ENCODE measurements at regions not wholly inside any gene's neighbourhood (a gene's known extent, or its start where the extent isn't known, plus 50 kb on each side); places are given as distances from the start of the nearest gene placed in this dataset.

DNA sequence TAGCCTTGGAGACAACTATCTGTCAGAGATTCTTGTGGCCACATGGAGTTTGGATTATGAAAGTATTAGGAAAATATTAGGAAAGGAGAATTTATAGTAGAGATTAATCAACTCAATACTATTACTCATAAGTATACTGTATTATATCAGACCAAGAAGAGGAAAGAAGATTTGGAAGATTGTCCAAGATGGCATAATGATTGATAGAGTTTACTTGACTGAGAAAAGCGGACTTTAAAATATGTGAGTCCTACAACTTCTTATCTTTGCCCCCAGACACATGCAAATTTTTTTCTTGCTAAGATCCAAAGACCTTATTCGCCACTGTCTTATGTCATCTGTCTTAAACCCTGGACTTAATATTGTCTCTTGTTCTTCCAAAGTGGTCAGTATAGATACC lies 54.8 kb upstream of the SHISA3 start:
- TF ChIP-seq, protein P1, sequence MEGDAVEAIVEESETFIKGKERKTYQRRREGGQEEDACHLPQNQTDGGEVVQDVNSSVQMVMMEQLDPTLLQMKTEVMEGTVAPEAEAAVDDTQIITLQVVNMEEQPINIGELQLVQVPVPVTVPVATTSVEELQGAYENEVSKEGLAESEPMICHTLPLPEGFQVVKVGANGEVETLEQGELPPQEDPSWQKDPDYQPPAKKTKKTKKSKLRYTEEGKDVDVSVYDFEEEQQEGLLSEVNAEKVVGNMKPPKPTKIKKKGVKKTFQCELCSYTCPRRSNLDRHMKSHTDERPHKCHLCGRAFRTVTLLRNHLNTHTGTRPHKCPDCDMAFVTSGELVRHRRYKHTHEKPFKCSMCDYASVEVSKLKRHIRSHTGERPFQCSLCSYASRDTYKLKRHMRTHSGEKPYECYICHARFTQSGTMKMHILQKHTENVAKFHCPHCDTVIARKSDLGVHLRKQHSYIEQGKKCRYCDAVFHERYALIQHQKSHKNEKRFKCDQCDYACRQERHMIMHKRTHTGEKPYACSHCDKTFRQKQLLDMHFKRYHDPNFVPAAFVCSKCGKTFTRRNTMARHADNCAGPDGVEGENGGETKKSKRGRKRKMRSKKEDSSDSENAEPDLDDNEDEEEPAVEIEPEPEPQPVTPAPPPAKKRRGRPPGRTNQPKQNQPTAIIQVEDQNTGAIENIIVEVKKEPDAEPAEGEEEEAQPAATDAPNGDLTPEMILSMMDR (conservative IDR thresholded peaks at IDR 0.05; ENCODE audit: low read depth in 2 of 2) = no peak
- TF ChIP-seq POLR2AphosphoS5 (IDR thresholded peaks at IDR 0.05; ENCODE audit: low read depth) = no peak
- TF ChIP-seq EZH2phosphoT487 (IDR thresholded peaks at IDR 0.05; ENCODE audit: unreplicated experiment) = no peak
- no peak for TF ChIP-seq STAT1 (IDR thresholded peaks at IDR 0.05; ENCODE audit: unreplicated experiment)
- TF ChIP-seq ZNF331 (CRISPR knock-in tag; IDR thresholded peaks at IDR 0.05; ENCODE audit: low read depth) = no peak
- TF ChIP-seq, protein P2, sequence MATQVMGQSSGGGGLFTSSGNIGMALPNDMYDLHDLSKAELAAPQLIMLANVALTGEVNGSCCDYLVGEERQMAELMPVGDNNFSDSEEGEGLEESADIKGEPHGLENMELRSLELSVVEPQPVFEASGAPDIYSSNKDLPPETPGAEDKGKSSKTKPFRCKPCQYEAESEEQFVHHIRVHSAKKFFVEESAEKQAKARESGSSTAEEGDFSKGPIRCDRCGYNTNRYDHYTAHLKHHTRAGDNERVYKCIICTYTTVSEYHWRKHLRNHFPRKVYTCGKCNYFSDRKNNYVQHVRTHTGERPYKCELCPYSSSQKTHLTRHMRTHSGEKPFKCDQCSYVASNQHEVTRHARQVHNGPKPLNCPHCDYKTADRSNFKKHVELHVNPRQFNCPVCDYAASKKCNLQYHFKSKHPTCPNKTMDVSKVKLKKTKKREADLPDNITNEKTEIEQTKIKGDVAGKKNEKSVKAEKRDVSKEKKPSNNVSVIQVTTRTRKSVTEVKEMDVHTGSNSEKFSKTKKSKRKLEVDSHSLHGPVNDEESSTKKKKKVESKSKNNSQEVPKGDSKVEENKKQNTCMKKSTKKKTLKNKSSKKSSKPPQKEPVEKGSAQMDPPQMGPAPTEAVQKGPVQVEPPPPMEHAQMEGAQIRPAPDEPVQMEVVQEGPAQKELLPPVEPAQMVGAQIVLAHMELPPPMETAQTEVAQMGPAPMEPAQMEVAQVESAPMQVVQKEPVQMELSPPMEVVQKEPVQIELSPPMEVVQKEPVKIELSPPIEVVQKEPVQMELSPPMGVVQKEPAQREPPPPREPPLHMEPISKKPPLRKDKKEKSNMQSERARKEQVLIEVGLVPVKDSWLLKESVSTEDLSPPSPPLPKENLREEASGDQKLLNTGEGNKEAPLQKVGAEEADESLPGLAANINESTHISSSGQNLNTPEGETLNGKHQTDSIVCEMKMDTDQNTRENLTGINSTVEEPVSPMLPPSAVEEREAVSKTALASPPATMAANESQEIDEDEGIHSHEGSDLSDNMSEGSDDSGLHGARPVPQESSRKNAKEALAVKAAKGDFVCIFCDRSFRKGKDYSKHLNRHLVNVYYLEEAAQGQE (IDR thresholded peaks at IDR 0.05; ENCODE audit: unreplicated experiment) = no peak
- no peak for TF ChIP-seq EZH2 (IDR thresholded peaks at IDR 0.05; ENCODE audit: low read depth, unreplicated experiment)
- no peak for TF ChIP-seq CREB1 (CRISPR knock-in tag; IDR thresholded peaks at IDR 0.05; ENCODE audit: low read depth)
- no peak for TF ChIP-seq ZNF114 (CRISPR knock-in tag; IDR thresholded peaks at IDR 0.05)
- no peak for TF ChIP-seq JUNB (IDR thresholded peaks at IDR 0.05; ENCODE audit: unreplicated experiment)
- TF ChIP-seq, protein P3, sequence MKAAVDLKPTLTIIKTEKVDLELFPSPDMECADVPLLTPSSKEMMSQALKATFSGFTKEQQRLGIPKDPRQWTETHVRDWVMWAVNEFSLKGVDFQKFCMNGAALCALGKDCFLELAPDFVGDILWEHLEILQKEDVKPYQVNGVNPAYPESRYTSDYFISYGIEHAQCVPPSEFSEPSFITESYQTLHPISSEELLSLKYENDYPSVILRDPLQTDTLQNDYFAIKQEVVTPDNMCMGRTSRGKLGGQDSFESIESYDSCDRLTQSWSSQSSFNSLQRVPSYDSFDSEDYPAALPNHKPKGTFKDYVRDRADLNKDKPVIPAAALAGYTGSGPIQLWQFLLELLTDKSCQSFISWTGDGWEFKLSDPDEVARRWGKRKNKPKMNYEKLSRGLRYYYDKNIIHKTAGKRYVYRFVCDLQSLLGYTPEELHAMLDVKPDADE (IDR thresholded peaks at IDR 0.05) = no peak
- TF ChIP-seq NANOG (IDR thresholded peaks at IDR 0.05; ENCODE audit: borderline replicate concordance) = no peak

Data from GM23338 (cell line).